Subcutaneous abdominal adipose tissue (tissue), 5 donors: ENCODE measurements at regions not wholly inside any gene's neighbourhood (a gene's known extent, or its start where the extent isn't known, plus 50 kb on each side); places are given as distances from the start of the nearest gene placed in this dataset.
"Not testable (repeated sequence)": the region's sequence is repeated elsewhere in the genome, so short reads cannot be mapped to it uniquely, and the experiment has no call there.

ENCODE experiments used
- H3K27ac ChIP-seq: one replicate; pipeline ENCODE4 v1.7.0; 2013; ENCODE audit warnings: low read depth, mild to moderate bottlenecking, inconsistent platforms, low read length, moderate library complexity
- H3K27me3 ChIP-seq, 5 donors: one replicate each; pipeline ENCODE4 v1.7.0; 2013; ENCODE audit warnings: low read length in 5 of 5, inconsistent platforms in 1 of 5; ENCODE audit not compliant: control insufficient read depth in 5 of 5, insufficient read depth in 4 of 5
- H3K36me3 ChIP-seq, 5 donors: one replicate each; pipeline ENCODE4 v1.7.0; 2013; ENCODE audit warnings: low read length in 5 of 5; ENCODE audit not compliant: control insufficient read depth in 5 of 5, insufficient read depth in 5 of 5
- H3K4me1 ChIP-seq, 5 donors: one replicate each; pipeline ENCODE4 v1.7.0; 2013; ENCODE audit warnings: low read length in 5 of 5, mild to moderate bottlenecking in 3 of 5, moderate library complexity in 1 of 5; ENCODE audit not compliant: control insufficient read depth in 5 of 5, insufficient read depth in 5 of 5
- H3K4me3 ChIP-seq, 5 donors: one replicate each; pipeline ENCODE4 v1.7.0; 2013; ENCODE audit warnings: low read length in 5 of 5, low read depth in 1 of 5
- H3K9ac ChIP-seq, 5 donors: one replicate each; pipeline ENCODE4 v1.7.0; 2013; ENCODE audit warnings: low read length in 5 of 5, mild to moderate bottlenecking in 4 of 5, moderate library complexity in 3 of 5
- H3K9me3 ChIP-seq, 5 donors: one replicate each; pipeline ENCODE4 v1.7.0; 2013; ENCODE audit warnings: low read length in 5 of 5; ENCODE audit not compliant: control insufficient read depth in 5 of 5
- donor health status: healthy.
- donor health status: healthy.
- donor health status: healthy.
- donor health status: healthy.
- donor health status: healthy.

DNA sequence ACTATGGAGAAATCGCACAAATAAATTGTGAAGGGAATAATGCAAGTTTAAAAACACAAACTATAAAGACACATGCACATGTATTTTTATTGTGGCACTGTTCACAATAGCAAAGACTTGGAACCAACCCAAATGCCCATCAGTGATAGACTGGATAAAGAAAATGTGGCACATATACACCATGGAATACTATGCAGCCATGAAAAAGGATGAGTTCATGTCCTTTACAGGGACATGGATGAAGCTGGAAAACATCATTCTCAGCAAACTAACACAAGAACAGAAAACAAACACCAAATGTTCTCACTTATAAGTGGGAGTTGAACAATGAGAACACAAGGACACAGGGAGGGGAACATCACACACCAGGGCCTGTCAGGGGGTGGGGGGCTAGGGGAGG is 100.9 kb upstream of the RGPD4 start:
- H3K9ac ChIP-seq, H3K27me3 ChIP-seq, H3K9me3 ChIP-seq, H3K4me3 ChIP-seq, H3K36me3 ChIP-seq, H3K27ac ChIP-seq, H3K4me1 ChIP-seq: not testable (repeated sequence)

DNA sequence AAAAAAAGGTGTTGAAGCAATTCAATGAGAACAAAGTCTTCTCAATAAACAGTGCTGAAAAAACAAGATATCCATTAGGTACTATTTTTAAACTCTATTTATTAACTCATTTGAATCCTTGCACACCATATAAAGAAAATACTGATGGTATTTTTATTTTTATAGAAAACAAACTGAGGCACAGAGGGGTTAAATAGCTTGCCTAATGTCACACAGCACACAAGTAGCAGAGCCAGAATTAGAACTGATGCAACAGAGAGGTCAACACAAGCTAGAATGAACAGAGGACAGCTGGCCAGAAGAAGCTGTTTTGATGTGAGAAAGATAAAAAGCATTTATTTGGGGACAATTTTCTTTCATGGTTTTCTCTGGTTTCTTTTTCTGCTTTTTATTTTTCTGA is 99.4 kb upstream of the RGPD4 start:
- Histone ChIP-seq H3K27ac (no peak overlapping the region), H3K9me3 (no peaks in the 10 kb centered on the region), H3K4me3 (no peak overlapping the region), H3K4me1 (no peaks in the 10 kb centered on the region), H3K27me3 (no peaks in the 10 kb centered on the region), H3K9ac (no peak overlapping the region), H3K36me3 (no peaks in the 10 kb centered on the region)

DNA sequence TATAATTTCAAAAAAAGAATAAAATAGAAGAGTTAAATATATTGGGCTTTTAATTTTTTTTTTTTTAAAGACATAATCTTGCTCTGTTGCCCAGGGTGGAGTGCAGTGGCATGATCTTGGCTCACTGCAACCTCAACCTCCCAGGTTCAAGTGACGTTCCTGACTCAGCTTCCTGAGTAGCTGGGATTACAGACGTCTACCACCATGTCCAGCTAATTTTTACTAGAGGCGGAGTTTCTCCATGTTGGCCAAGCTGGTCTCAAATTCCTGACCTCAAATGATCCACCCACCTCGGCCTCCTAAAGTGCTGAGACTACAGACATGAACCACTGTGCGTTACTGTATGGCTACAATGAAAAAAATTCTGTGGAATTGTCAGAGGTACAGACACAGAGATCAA is 98.1 kb upstream of the RGPD4 start:
- no peak overlapping the region for H3K9ac ChIP-seq
- no peak overlapping the region for H3K4me3 ChIP-seq
- H3K4me1 ChIP-seq = no peaks in the 10 kb centered on the region
- H3K9me3 ChIP-seq = no peaks in the 10 kb centered on the region
- no peaks in the 10 kb centered on the region for H3K36me3 ChIP-seq
- H3K27me3 ChIP-seq = no peaks in the 10 kb centered on the region
- no peak overlapping the region for H3K27ac ChIP-seq

DNA sequence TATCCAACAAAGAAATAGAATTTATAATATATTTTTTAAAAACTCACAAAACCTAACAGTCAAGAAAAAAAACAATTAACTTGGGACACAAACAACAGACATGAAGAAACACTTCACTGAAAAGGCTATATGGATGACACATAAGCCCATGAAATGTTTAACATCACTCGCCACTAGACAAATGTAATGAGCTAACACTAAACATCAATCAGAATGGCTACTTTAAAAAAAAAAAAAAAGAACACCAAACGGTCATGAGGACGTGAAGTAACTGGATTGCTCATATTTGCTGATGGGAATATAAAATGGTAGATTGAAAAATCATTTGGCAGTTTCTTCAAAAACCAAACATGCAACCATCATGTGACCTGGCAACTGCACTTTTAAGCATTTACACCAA is 97.3 kb upstream of the RGPD4 start:
- H3K4me1 ChIP-seq = no peaks in the 10 kb centered on the region
- no peak overlapping the region for H3K4me3 ChIP-seq

DNA sequence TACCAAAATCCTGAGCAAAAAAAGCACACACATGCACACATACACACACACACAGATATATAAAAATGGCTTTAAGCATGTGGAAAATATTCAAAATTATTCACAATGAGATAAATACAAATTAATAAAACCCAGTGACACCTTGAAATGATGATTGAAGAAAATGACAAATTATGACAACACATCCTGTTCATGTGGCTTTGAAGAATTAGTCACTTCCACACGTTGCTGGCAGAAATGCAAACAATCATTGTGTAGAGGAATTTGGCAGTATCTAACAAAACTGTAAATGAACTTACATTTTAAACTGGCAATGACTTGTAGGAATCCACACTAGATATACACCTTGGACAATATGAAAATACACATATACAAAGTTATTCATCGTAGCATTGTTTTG is 95.8 kb upstream of the RGPD4 start:
- Histone ChIP-seq H3K36me3 (no peaks in the 10 kb centered on the region), H3K27me3 (no peaks in the 10 kb centered on the region), H3K27ac (no peak overlapping the region), H3K9ac (no peak overlapping the region), H3K4me1 (no peaks in the 10 kb centered on the region), H3K4me3 (no peak overlapping the region), H3K9me3 (no peaks in the 10 kb centered on the region)

More for the DNA sequence above, 97.3 kb upstream of the RGPD4 start:
- no peaks in the 10 kb centered on the region for H3K27me3 ChIP-seq
- H3K27ac ChIP-seq = no peak overlapping the region
- H3K36me3 ChIP-seq = no peaks in the 10 kb centered on the region
- H3K9me3 ChIP-seq = no peaks in the 10 kb centered on the region
- H3K9ac ChIP-seq = no peak overlapping the region

DNA sequence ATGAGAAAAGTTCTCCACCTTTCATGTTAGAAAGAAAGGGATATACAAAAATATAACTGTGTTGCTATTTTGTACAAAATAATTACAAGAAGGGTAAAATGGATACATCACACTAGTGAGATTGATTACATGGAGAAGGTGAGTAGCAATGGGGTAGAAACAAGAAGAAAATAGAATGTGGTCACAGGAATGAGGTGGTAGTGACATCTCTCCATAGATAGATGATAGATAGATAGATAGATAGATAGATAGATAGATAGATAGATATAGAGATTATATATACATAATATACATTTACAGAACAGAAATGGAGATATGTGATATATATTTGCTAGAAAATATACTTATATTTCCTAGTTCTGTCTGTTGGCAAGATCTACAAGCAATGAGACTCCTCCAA is 95.3 kb upstream of the RGPD4 start:
- H3K4me1 ChIP-seq = no peaks in the 10 kb centered on the region
- no peaks in the 10 kb centered on the region for H3K27me3 ChIP-seq
- H3K9ac ChIP-seq = no peak overlapping the region
- H3K36me3 ChIP-seq = no peaks in the 10 kb centered on the region
- no peak overlapping the region for H3K27ac ChIP-seq
- no peaks in the 10 kb centered on the region for H3K9me3 ChIP-seq
- no peak overlapping the region for H3K4me3 ChIP-seq

DNA sequence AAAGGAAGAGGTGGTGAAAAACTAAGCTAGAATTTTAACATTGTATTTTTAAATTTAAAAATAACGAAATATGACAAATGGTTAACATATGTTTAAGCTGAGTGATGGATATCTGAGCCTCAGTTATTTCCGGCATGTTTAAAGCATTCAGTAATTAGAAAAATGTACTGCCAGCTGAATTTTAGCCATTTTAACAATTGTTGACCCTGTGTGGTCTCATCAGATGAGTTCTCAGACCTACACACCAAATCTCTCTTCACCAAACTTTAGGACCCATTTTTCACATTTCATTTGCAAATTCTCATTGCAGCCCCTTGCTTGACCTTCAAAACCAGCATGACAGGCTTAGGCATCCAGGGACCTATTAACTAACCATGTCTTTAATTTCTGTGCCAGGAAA is 91.5 kb upstream of the RGPD4 start:
- H3K9me3 ChIP-seq = no peaks in the 10 kb centered on the region
- no peaks in the 10 kb centered on the region for H3K4me1 ChIP-seq
- H3K4me3 ChIP-seq = no peak overlapping the region
- no peaks in the 10 kb centered on the region for H3K36me3 ChIP-seq
- H3K27me3 ChIP-seq = no peaks in the 10 kb centered on the region
- H3K27ac ChIP-seq = no peak overlapping the region
- no peak overlapping the region for H3K9ac ChIP-seq

DNA sequence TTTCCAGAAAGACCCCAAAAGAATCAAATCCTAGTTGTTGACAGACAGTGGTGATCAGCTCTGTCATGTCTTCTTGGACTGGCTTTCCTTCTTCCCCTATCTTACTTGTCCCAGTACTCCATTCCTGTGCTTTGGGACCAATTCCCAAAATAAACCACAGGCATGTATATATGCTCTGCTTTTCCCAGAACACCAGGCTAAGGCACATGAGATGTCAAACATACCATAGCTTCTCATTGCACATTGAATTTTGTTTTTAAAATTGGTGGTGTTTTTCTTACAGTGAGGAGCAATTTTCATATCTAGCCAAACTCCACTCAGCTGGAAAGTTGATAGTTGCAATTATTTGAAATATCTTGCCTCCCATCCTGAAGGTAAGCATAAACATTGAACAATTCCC is 88.9 kb upstream of the RGPD4 start:
- Histone ChIP-seq H3K4me3 (no peak overlapping the region), H3K36me3 (no peaks in the 10 kb centered on the region), H3K9me3 (no peaks in the 10 kb centered on the region), H3K4me1 (no peaks in the 10 kb centered on the region), H3K27ac (no peak overlapping the region), H3K9ac (no peak overlapping the region), H3K27me3 (no peaks in the 10 kb centered on the region)

DNA sequence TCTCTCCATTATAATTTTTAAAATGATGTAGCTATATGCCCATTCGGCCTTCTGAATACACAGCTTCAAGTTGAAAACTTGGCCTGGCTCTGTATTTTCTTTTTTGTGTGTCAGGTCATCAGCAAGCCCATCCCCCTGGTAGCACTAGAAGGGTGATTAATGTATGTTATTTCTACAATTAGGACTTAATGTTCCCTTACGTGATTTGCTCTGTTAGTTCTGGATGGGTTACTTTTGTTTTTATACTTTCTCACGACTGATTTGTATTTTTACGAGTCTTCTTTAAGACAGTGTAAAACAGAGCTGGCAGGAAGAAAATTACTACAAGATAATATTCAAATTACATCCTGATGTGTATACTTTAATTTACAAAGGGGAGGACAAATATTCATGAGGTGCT is 88.4 kb upstream of the RGPD4 start:
- H3K4me1 ChIP-seq = no peaks in the 10 kb centered on the region
- H3K9me3 ChIP-seq = no peaks in the 10 kb centered on the region
- no peaks in the 10 kb centered on the region for H3K36me3 ChIP-seq
- no peaks in the 10 kb centered on the region for H3K27me3 ChIP-seq
- H3K9ac ChIP-seq = no peak overlapping the region
- no peak overlapping the region for H3K27ac ChIP-seq
- no peak overlapping the region for H3K4me3 ChIP-seq

DNA sequence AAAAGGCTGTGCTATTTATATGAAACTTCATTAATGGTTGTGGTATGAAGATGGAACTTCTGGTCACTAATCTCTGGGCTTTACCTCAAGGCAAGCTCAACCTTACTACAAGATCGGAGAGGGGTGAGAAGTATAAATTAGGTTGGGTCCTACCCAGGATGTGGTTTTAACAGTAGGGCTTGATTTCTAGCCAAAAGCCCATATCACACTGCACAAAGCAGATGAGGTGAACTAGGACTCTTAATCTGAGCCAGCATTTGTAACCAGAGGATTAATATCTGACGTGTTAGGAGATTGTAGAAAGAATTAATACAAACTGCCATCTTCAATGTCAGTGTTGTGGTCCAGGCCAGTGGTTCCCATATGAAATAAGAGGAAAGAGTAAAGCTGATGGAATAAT is 86.4 kb upstream of the RGPD4 start:
- Histone ChIP-seq H3K4me1 (no peaks in the 10 kb centered on the region), H3K4me3 (no peak overlapping the region), H3K9ac (no peak overlapping the region), H3K9me3 (no peaks in the 10 kb centered on the region), H3K27me3 (no peaks in the 10 kb centered on the region), H3K27ac (no peak overlapping the region), H3K36me3 (no peaks in the 10 kb centered on the region)

DNA sequence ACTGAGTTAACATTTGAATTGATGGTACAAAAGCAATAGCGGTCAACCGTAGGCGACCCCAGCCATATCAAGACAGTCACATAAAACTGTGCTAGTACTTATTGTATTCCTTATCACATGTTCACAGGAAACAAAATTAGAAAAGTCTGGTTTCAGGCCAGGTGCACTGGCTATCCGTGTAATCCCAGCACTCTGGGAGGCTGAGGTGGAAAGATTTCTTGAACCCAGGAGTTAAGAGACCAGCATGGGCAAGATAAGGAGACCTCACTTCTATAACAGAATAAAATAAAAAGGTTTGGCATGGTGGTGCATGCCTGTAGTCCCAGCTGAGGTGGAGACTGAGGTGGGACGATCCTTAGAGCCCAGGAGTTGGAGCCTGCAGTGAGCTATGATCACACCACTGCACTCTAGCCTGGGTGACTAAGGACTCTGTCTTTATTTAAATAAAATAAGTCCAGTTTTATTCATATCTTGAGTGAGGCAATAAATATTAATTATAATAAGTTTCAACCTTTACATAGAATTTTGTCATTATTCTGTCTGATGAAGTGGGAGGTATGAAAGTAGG is 84.1 kb upstream of the RGPD4 start:
- no peaks in the 10 kb centered on the region for H3K36me3 ChIP-seq
- H3K4me3 ChIP-seq = no peak overlapping the region
- no peak overlapping the region for H3K27ac ChIP-seq
- H3K4me1 ChIP-seq = no peaks in the 10 kb centered on the region
- no peak overlapping the region for H3K9ac ChIP-seq
- H3K9me3 ChIP-seq = no peaks in the 10 kb centered on the region
- H3K27me3 ChIP-seq = no peaks in the 10 kb centered on the region
